H9 (cell line): ENCODE measurements at regions not wholly inside any gene's neighbourhood (a gene's known extent, or its start where the extent isn't known, plus 50 kb on each side); places are given as distances from the start of the nearest gene placed in this dataset.
"Not testable (repeated sequence)": the region's sequence is repeated elsewhere in the genome, so short reads cannot be mapped to it uniquely, and the experiment has no call there.

Source experiments
- DNase-seq: peaks from one replicate; pipeline ENCODE4 v3.0.0-alpha.2; 2017
- H2AFZ ChIP-seq: one replicate; pipeline ENCODE4 v1.6.1; 2013; ENCODE audit warnings: mild to moderate bottlenecking, low read length, control low read depth, moderate library complexity
- H2AK5ac ChIP-seq: 2 replicates; pipeline ENCODE4 v1.6.1; 2013; ENCODE audit warnings: low read length, control low read depth, mixed read lengths; ENCODE audit not compliant: insufficient read length
- H2BK120ac ChIP-seq: one replicate; pipeline ENCODE4 v1.6.1; 2013; ENCODE audit warnings: low read depth, mild to moderate bottlenecking, low read length, control low read depth, inconsistent platforms; ENCODE audit not compliant: poor library complexity, severe bottlenecking
- H2BK12ac ChIP-seq: 2 replicates; pipeline ENCODE4 v1.6.1; 2013; ENCODE audit warnings: low read length, control low read depth, mixed read lengths, low read depth; ENCODE audit not compliant: insufficient read length
- H2BK15ac ChIP-seq: 2 replicates; pipeline ENCODE4 v1.6.1; 2013; ENCODE audit warnings: low read depth, low read length, control low read depth
- H2BK20ac ChIP-seq: one replicate; pipeline ENCODE4 v1.6.1; 2013; ENCODE audit warnings: low read depth, mild to moderate bottlenecking, low read length, control low read depth, inconsistent platforms; ENCODE audit not compliant: poor library complexity, severe bottlenecking
- H2BK5ac ChIP-seq: 2 replicates; pipeline ENCODE4 v1.6.1; 2013; ENCODE audit warnings: low read length, control low read depth, mixed read lengths; ENCODE audit not compliant: insufficient read length
- H3K14ac ChIP-seq: 2 replicates; pipeline ENCODE4 v1.6.1; 2013; ENCODE audit warnings: low read length, control low read depth; ENCODE audit not compliant: insufficient read depth
- H3K18ac ChIP-seq: 2 replicates; pipeline ENCODE4 v1.6.1; 2013; ENCODE audit warnings: low read depth, mild to moderate bottlenecking, mixed read lengths, low read length, control low read depth; ENCODE audit not compliant: insufficient read length
- H3K23ac ChIP-seq: 2 replicates; pipeline ENCODE4 v1.6.1; 2013; ENCODE audit warnings: low read length, control low read depth, mixed read lengths, low read depth; ENCODE audit not compliant: insufficient read length
- H3K23me2 ChIP-seq: 2 replicates; pipeline ENCODE4 v1.6.1; 2013; ENCODE audit warnings: low read depth, mild to moderate bottlenecking, mixed read lengths, low read length, control low read depth; ENCODE audit not compliant: insufficient read length, poor library complexity, severe bottlenecking
- H3K27ac ChIP-seq: 2 replicates; pipeline ENCODE4 v1.5.1; 2013; ENCODE audit warnings: low read length, control low read depth, mixed read lengths, low read depth; ENCODE audit not compliant: insufficient read length
- H3K27me3 ChIP-seq: 2 replicates; pipeline ENCODE4 v1.6.1; 2013; ENCODE audit warnings: low read length, control low read depth, inconsistent platforms; ENCODE audit not compliant: insufficient read depth
- H3K4ac ChIP-seq: 2 replicates; pipeline ENCODE4 v1.6.1; 2013; ENCODE audit warnings: low read depth, mild to moderate bottlenecking, control low read depth, inconsistent platforms, low read length, moderate library complexity
- H3K4me1 ChIP-seq: 2 replicates; pipeline ENCODE4 v1.6.1; 2013; ENCODE audit warnings: low read length, control low read depth, inconsistent platforms; ENCODE audit not compliant: insufficient read depth
- H3K4me2 ChIP-seq: 2 replicates; pipeline ENCODE4 v1.6.1; 2013; ENCODE audit warnings: low read length, control low read depth, mixed read lengths; ENCODE audit not compliant: insufficient read length, insufficient read depth
- H3K56ac ChIP-seq: 2 replicates; pipeline ENCODE4 v1.6.1; 2013; ENCODE audit warnings: low read depth, mild to moderate bottlenecking, mixed read lengths, low read length, control low read depth; ENCODE audit not compliant: insufficient read length
- H3K79me1 ChIP-seq: 2 replicates; pipeline ENCODE4 v1.6.1; 2013; ENCODE audit warnings: low read depth, mild to moderate bottlenecking, moderate library complexity, low read length, control low read depth, inconsistent platforms; ENCODE audit not compliant: insufficient read depth, poor library complexity, severe bottlenecking
- H3K79me2 ChIP-seq: 2 replicates; pipeline ENCODE4 v1.6.1; 2013; ENCODE audit warnings: low read length, control low read depth, inconsistent platforms; ENCODE audit not compliant: insufficient read depth
- H3K9ac ChIP-seq: 2 replicates; pipeline ENCODE4 v1.6.1; 2013; ENCODE audit warnings: low read length, control low read depth, mixed read lengths; ENCODE audit not compliant: insufficient read length; ENCODE audit errors: extremely low read depth
- H3K9me3 ChIP-seq: one replicate; pipeline ENCODE4 v1.6.1; 2013; ENCODE audit warnings: low read depth, low read length, inconsistent platforms; ENCODE audit not compliant: control insufficient read depth
- H3T11ph ChIP-seq: one replicate; pipeline ENCODE4 v1.6.1; 2013; ENCODE audit warnings: mild to moderate bottlenecking, low read length, control low read depth, inconsistent platforms
- H4K20me1 ChIP-seq: one replicate; pipeline ENCODE4 v1.6.1; 2013; ENCODE audit not compliant: control insufficient read depth, insufficient read length, insufficient read depth
- H4K5ac ChIP-seq: 2 replicates; pipeline ENCODE4 v1.6.1; 2013; ENCODE audit warnings: low read depth, mild to moderate bottlenecking, mixed read lengths, low read length, control low read depth; ENCODE audit not compliant: insufficient read length
- H4K8ac ChIP-seq: replicated peaks from 2 replicates; pipeline ENCODE4 v1.6.1; 2013; ENCODE audit warnings: low read length, control low read depth, mixed read lengths, low read depth; ENCODE audit not compliant: insufficient read length
- H4K91ac ChIP-seq: 2 replicates; pipeline ENCODE4 v1.6.1; 2013; ENCODE audit warnings: low read depth, mild to moderate bottlenecking, moderate library complexity, mixed read lengths, low read length, control low read depth; ENCODE audit not compliant: insufficient read length
- H3K27ac Mint-ChIP-seq, 3 experiments: 2 replicates in 2 of 3; 3 replicates in 1 of 3; pipeline ENCODE4 v1.8.0; 2020 to 2021; ENCODE audit warnings: mixed read lengths in 3 of 3, mild to moderate bottlenecking in 1 of 3, moderate library complexity in 1 of 3
- H3K27me3 Mint-ChIP-seq: 2 replicates; pipeline ENCODE4 v1.8.0; 2021; ENCODE audit warnings: low read depth, mild to moderate bottlenecking, moderate library complexity, mixed read lengths
- H3K36me3 Mint-ChIP-seq, 3 experiments: 2 replicates in 2 of 3; 3 replicates in 1 of 3; pipeline ENCODE4 v1.8.0; 2020 to 2021; ENCODE audit warnings: low read depth in 3 of 3, mixed read lengths in 3 of 3; ENCODE audit not compliant: insufficient read depth in 1 of 3
- H3K4me1 Mint-ChIP-seq, 2 experiments: 2 replicates each; pipeline ENCODE4 v1.8.0; 2020; ENCODE audit warnings: mixed read lengths in 2 of 2
- H3K4me3 Mint-ChIP-seq, 2 experiments: 2 replicates in 1 of 2; 3 replicates in 1 of 2; pipeline ENCODE4 v1.8.0; 2020 to 2021; ENCODE audit warnings: mild to moderate bottlenecking in 2 of 2, mixed read lengths in 2 of 2, moderate library complexity in 1 of 2
- H3K9me3 Mint-ChIP-seq, 2 experiments: 2 replicates in 1 of 2; 3 replicates in 1 of 2; pipeline ENCODE4 v1.8.0; 2020; ENCODE audit warnings: mild to moderate bottlenecking in 2 of 2, mixed read lengths in 2 of 2, moderate library complexity in 1 of 2
- WGBS: extraction: QIAGEN DNeasy Blood & Tissue Kit; methylation state at CpG from one replicate; pipeline ENCODE4 v1.1.7; 2013; ENCODE audit warnings: missing lambda C conversion rate, low lambda C conversion rate, mixed read lengths; ENCODE audit not compliant: insufficient read length; ENCODE audit errors: extremely low coverage; 5-methylcytosine and 5-hydroxymethylcytosine counted together
- TF ChIP-seq, protein P1 (sequence below): fragments of 200-600 bp; sonication (generic); conservative IDR thresholded peaks from 3 replicates; pipeline ENCODE4 v1.8.0; 2021; ENCODE audit warnings: antibody characterized with exemption, mild to moderate bottlenecking

- Histone ChIP-seq H2BK20ac (no peak overlapping the region), H2BK5ac (no peak overlapping the region), H3K23ac (no peak overlapping the region), H4K5ac (no peak overlapping the region), H4K20me1 (no peaks in the 10 kb centered on the region), H3K56ac (no peak overlapping the region), H2AK5ac (no peak overlapping the region), H3K27me3 (no peaks in the 10 kb centered on the region), H3K4me2 (no peak overlapping the region), H3K9ac (no peak overlapping the region), H2BK15ac (no peak overlapping the region), H3K4me1 (no peaks in the 10 kb centered on the region), H3T11ph (no peak overlapping the region), H3K23me2 (no peaks in the 10 kb centered on the region), H2BK12ac (no peak overlapping the region), H3K4ac (no peak overlapping the region), H2BK120ac (no peak overlapping the region), H3K27ac (no peak overlapping the region), H3K14ac (no peak overlapping the region), H3K79me2 (no peaks in the 10 kb centered on the region), H3K18ac (no peak overlapping the region), H3K9me3 (no peaks in the 10 kb centered on the region), H2AFZ (no peak overlapping the region), H4K91ac (no peak overlapping the region), H4K8ac (no peak overlapping the region), H3K79me1 (no peaks in the 10 kb centered on the region)
- Mint-ChIP-seq H3K9me3 (no peaks in the 10 kb centered on the region; a peak in 1 of 5 replicates), H3K27ac (no peak overlapping the region), H3K4me3 (no peak overlapping the region), H3K4me1 (no peaks in the 10 kb centered on the region), H3K36me3 (no peaks in the 10 kb centered on the region), H3K27me3 (peaks cover 1% of the 10 kb centered on the region; the same call in 1 of the 2 replicates)
- no peak for DNase-seq
- TF ChIP-seq, protein P1, sequence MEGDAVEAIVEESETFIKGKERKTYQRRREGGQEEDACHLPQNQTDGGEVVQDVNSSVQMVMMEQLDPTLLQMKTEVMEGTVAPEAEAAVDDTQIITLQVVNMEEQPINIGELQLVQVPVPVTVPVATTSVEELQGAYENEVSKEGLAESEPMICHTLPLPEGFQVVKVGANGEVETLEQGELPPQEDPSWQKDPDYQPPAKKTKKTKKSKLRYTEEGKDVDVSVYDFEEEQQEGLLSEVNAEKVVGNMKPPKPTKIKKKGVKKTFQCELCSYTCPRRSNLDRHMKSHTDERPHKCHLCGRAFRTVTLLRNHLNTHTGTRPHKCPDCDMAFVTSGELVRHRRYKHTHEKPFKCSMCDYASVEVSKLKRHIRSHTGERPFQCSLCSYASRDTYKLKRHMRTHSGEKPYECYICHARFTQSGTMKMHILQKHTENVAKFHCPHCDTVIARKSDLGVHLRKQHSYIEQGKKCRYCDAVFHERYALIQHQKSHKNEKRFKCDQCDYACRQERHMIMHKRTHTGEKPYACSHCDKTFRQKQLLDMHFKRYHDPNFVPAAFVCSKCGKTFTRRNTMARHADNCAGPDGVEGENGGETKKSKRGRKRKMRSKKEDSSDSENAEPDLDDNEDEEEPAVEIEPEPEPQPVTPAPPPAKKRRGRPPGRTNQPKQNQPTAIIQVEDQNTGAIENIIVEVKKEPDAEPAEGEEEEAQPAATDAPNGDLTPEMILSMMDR = no peak
- WGBS = no CpG with 5 or more reads among the region's 3 CpGs
These were observed 58.5 kb upstream of the SMIM30 start for GRCh38 chr7:113176836-113177235.

DNA sequence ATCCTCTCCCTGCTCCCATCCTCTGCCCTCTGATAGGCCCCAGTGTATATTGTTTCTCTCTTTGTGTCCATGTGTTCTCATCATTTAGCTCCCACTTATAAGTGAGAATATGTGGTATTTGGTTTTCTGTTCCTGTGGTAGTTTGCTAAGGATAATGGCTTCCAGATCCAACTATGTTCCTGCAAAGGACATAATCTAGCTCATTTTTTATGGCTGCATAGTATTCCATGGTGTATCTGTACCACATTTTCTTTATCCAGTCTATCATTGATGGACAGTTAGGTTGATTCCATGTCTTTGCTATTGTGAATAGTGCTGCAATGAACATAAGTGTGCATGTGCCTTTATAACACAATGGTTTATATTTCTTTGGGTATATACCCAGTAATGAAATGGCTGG, 57.8 kb upstream of the SMIM30 start:
- H3K79me2 ChIP-seq, H3K27ac ChIP-seq, H3K9me3 Mint-ChIP-seq, H3K27me3 Mint-ChIP-seq, H3K56ac ChIP-seq, H3K4me1 ChIP-seq, H3K14ac ChIP-seq, H2BK15ac ChIP-seq, H3K4me1 Mint-ChIP-seq, DNase-seq, H3K4me2 ChIP-seq, H3K9ac ChIP-seq, H3K18ac ChIP-seq, H3T11ph ChIP-seq, H2AK5ac ChIP-seq, H3K27ac Mint-ChIP-seq, H3K27me3 ChIP-seq, H4K8ac ChIP-seq, H2BK12ac ChIP-seq, H3K79me1 ChIP-seq, H3K4me3 Mint-ChIP-seq, H4K5ac ChIP-seq, H3K9me3 ChIP-seq, H2AFZ ChIP-seq, H2BK5ac ChIP-seq, H3K4ac ChIP-seq, H2BK120ac ChIP-seq, H2BK20ac ChIP-seq, H3K23me2 ChIP-seq, H4K20me1 ChIP-seq, H3K36me3 Mint-ChIP-seq, H3K23ac ChIP-seq, H4K91ac ChIP-seq: not testable (repeated sequence)
